HG03045 (cell line): ENCODE measurements at regions not wholly inside any gene's neighbourhood (a gene's known extent, or its start where the extent isn't known, plus 50 kb on each side); places are given as distances from the start of the nearest gene placed in this dataset.
"Not testable (repeated sequence)": the region's sequence is repeated elsewhere in the genome, so short reads cannot be mapped to it uniquely, and the experiment has no call there.

Experiments
- ATAC-seq: cut with Tn5 transposase; IDR thresholded peaks from one replicate; pipeline ENCODE4 v1.9.1; 2021; ENCODE audit warnings: mild to moderate bottlenecking, moderate library complexity; ENCODE audit not compliant: unreplicated experiment

DNA sequence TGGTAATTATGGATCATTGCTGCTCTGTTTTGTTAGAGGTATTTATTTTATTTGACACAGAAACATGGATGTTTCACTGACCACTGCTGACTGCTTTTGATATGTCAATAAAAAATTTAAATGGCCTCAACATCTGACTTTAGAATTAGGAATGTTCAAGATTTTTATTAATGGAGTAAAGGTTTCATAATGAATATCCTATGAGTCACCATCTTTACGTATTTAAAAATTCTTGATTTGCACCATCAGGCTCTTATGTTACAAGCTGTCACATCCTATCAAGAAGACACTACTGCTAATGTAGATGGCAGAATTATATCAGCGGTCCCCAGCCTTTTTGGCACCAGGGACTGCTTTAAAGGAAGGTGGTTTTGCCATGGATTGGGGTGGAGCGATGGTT, 578.7 kb upstream of the NRP1 start:
- ATAC-seq, result no peak

DNA sequence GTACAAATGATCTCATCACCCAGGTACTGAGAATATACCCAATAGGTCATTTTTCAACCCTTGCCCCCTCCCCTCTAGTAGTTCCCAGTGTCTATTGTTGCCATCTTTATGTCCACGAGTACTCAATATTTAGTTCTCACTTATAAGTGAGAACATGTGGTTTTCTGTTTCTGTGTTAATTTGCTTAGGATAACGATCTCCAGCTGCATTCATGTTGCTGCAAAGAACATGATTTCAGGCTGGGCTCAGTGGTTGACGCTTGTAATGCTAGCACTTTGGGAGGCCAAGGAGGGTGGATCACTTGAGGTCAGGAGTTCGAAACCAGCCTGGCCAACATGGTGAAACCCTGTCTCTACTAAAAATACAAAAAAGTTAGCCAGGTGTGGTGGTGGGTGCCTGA, 575.0 kb upstream of the NRP1 start:
- ATAC-seq, result not testable (repeated sequence)

- ATAC-seq, result no peak
Observed at GRCh38 chr10:33901166-33901565, 566.7 kb upstream of the NRP1 start.

- ATAC-seq, result no peak
Observed at GRCh38 chr10:33900596-33900995, 566.1 kb upstream of the NRP1 start.

DNA sequence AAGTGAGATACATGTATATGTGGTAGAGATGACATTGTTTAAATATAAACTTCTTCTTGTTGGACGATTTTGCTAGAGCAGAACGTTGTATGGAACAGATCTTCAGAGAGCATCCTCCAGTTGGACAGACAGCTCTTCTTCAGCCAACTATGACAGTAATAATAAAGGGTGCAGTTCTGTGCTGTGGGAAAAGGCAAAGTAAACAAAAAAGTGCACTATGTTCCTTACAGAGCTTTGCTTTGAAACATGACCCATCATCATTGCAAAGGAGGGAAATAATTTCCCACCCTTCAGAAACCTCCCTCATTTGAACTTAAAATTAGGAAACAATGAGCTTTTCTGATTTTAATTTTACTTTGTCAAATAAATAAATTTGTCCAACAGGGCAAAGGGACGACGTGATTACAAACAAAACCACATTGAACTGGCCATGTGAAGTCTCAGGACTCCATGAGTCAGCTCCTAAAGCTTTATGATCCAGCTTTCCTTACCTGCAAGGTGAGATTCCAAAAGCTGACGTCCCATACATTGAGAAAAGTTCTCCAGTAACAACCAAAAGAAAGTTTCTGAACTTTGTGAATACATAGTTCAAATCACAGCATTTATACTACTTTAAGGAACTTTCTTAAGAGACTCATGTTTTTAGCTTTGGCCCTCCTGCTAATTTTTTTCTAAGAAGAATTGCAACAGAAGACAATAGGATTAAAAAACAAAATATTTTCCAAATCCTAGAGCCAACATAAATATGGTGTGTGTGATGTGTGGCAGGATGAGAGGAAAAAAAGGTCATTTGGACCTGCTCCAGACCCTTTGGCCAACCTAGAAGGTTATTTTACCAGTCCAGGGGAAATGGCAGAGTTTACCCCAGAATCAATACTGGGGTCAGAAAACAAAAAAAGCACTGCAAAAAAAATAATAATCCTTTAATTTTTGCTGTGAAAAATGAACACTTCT, 565.4 kb upstream of the NRP1 start:
- no peak for ATAC-seq

- no peak for ATAC-seq
Observed at GRCh38 chr10:33897291-33897752, 562.9 kb upstream of the NRP1 start.

- no peak for ATAC-seq
Observed at GRCh38 chr10:33893506-33893905, 559.0 kb upstream of the NRP1 start.

GRCh38 chr10:33889371-33889770, 554.9 kb upstream of the NRP1 start:
- ATAC-seq, result no peak

- ATAC-seq, result no peak
Observed at GRCh38 chr10:33887188-33887587, 552.7 kb upstream of the NRP1 start.

GRCh38 chr10:33886299-33886698, 551.8 kb upstream of the NRP1 start:
- ATAC-seq, result no peak

DNA sequence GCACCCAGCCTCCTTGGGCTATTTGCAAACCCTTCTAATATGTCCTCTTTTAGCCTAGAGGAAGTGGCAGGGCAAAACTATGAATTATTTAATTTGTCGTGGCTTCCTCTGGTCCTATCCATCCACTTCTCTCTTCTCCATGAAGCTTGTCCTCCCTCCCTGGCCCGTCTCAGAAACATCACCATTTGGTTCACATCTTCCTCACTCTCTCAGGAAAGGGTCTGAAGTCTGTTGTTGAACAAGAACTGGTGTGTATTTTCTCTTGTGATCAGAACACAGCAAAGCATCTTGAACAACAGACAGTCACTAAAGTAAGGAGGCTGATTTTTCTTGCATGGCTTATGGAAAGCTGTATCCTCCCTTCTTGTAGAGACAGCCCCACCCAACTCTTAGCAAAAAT, 550.1 kb upstream of the NRP1 start:
- no peak for ATAC-seq

GRCh38 chr10:33883881-33884280, 549.4 kb upstream of the NRP1 start:
- ATAC-seq, result no peak

DNA sequence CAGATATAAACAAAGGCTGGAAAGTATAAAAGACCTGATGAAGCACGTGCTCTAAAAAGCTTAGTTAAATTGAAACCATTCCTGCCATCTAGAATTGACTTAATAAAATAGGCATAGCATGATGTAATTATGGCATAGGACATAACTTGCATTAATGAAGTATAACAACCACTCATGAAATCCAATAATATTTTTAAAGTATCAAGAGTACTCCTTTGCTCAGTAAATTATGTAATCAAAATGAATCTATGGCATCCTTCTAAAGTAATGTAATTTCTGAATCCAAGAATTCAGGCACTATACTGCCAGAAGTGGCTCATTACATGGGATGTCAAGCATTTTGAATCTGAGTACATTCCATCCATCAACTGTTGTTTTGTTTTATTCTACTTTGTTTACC, 548.5 kb upstream of the NRP1 start:
- no peak for ATAC-seq

- ATAC-seq, result no peak
Observed at GRCh38 chr10:33880291-33880690, 545.8 kb upstream of the NRP1 start.

DNA sequence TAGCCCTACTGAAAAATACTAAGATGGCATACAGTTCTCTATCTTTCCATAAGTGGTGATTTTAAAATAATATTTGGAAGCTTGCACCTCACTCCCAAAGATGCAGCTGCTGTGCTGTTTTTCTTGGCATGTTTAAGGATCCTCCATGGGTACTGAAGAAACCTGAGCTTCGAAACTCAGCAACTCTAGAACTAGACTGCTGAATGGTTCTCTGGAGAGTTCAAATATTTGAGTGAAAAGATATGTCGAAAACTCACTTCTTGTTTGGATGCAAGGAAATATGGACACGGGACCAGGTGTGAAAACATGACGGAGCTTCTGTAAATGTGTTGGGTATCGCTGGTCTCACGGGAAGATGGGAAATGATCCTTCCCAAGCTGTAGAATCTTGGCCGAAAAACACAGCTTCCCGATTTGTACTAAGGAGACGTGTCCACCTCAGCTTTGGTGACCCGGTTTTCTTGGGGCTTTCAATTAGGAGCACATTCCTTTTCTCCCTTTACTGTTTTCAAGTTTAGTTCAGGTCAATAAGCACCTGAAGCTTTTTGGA, 543.8 kb upstream of the NRP1 start:
- no peak for ATAC-seq

- no peak for ATAC-seq
Observed at GRCh38 chr10:33876584-33877400, 542.3 kb upstream of the NRP1 start.

GRCh38 chr10:33875924-33876583, 541.6 kb upstream of the NRP1 start:
- no peak for ATAC-seq

- no peak for ATAC-seq
Observed at GRCh38 chr10:33871061-33871956, 536.8 kb upstream of the NRP1 start.

- ATAC-seq, result no peak
Observed at GRCh38 chr10:33869481-33869880, 535.0 kb upstream of the NRP1 start.

DNA sequence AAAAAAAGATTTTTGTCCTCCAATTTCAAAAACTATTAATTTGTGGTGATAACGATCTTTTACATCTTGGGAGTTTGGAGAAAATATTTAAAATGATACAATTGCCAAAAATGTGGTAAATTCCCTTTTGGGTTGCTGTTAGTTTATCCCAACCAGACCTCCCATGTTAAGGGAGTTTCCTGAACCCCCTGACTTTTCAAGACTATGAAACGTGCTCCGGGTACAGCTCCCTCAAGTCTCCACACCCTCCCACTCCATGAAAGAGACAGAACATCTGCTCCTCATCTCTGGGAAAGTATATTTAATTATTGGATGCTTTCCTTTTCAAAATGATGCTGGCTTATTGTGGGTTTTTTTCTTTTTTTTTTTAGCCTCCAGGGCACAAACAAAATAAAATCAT, 534.6 kb upstream of the NRP1 start:
- ATAC-seq, result no peak
